CD14-positive monocyte (primary cell): ENCODE measurements at regions not wholly inside any gene's neighbourhood (a gene's known extent, or its start where the extent isn't known, plus 50 kb on each side); places are given as distances from the start of the nearest gene placed in this dataset.

Source experiments
- DNase-seq, 3 donors: peaks; one replicate each; pipeline ENCODE4 v3.0.0-alpha.2; 2011 to 2022
- H2AFZ ChIP-seq: 2 replicates; pipeline ENCODE4 v1.6.0; 2012; ENCODE audit warnings: mild to moderate bottlenecking, low read depth, low read length, inconsistent platforms; ENCODE audit not compliant: insufficient read depth, poor library complexity, severe bottlenecking
- H3K27ac ChIP-seq, 2 donors: 1 replicate in 1 of 2; 2 replicates in 1 of 2; pipeline ENCODE4 v1.5.1; 2012 to 2013; ENCODE audit warnings: low read length in 2 of 2, control low read depth in 1 of 2, inconsistent platforms in 1 of 2, low read depth in 1 of 2, mild to moderate bottlenecking in 1 of 2
- H3K27me3 ChIP-seq, 2 donors: one replicate each; pipeline versions ENCODE4 v1.6.0 to v1.6.1; 2011 to 2013; ENCODE audit warnings: low read length in 2 of 2; ENCODE audit not compliant: control insufficient read depth in 2 of 2, insufficient read depth in 2 of 2
- H3K36me3 ChIP-seq, 2 donors: replicated peaks in 1 of 2; 1 replicate in 1 of 2; 2 replicates in 1 of 2; pipeline versions ENCODE4 v1.5.1 to v1.6.1; 2012 to 2013; ENCODE audit warnings: low read length in 2 of 2, control low read depth in 1 of 2, inconsistent platforms in 1 of 2, mild to moderate bottlenecking in 1 of 2; ENCODE audit not compliant: insufficient read depth in 2 of 2, control insufficient read depth in 1 of 2
- H3K4me1 ChIP-seq, 2 donors: 1 replicate in 1 of 2; 2 replicates in 1 of 2; pipeline versions ENCODE4 v1.5.1 to v1.6.1; 2012 to 2013; ENCODE audit warnings: low read length in 2 of 2, control low read depth in 1 of 2, inconsistent platforms in 1 of 2, mild to moderate bottlenecking in 1 of 2, moderate library complexity in 1 of 2; ENCODE audit not compliant: insufficient read depth in 2 of 2, control insufficient read depth in 1 of 2
- H3K4me2 ChIP-seq: replicated peaks from 2 replicates; pipeline ENCODE3; 2012; ENCODE audit warnings: low read length, moderate library complexity, mild to moderate bottlenecking; ENCODE audit not compliant: poor library complexity, severe bottlenecking; ENCODE audit errors: extremely low read depth
- H3K4me3 ChIP-seq, 3 experiments: fragments of 200-600 bp in 1 of 3; sonication (generic) in 1 of 3; replicated peaks in 1 of 3; 1 replicate in 2 of 3; 2 replicates in 1 of 3; pipeline ENCODE4 v1.5.1; 2011 to 2013; ENCODE audit warnings: low read length in 3 of 3, mild to moderate bottlenecking in 3 of 3, control low read depth in 2 of 3, low read depth in 2 of 3, inconsistent platforms in 1 of 3, moderate library complexity in 1 of 3
- H3K79me2 ChIP-seq: 2 replicates; pipeline ENCODE4 v1.6.0; 2012; ENCODE audit warnings: mild to moderate bottlenecking, control low read depth, inconsistent platforms, low read length, moderate library complexity; ENCODE audit not compliant: insufficient read depth
- H3K9ac ChIP-seq: 2 replicates; pipeline ENCODE4 v1.6.0; 2017; ENCODE audit warnings: low read length, mild to moderate bottlenecking; ENCODE audit not compliant: insufficient read depth, poor library complexity, severe bottlenecking
- H3K9me3 ChIP-seq, 2 donors: replicated peaks in 1 of 2; 1 replicate in 1 of 2; 2 replicates in 1 of 2; pipeline versions ENCODE4 v1.5.1 to v1.6.1; 2012 to 2013; ENCODE audit warnings: low read length in 2 of 2, control low read depth in 1 of 2; ENCODE audit not compliant: control insufficient read depth in 1 of 2, insufficient read depth in 1 of 2
- H4K20me1 ChIP-seq: 2 replicates; pipeline ENCODE4 v1.6.0; 2012; ENCODE audit warnings: mild to moderate bottlenecking, low read length, control low read depth, moderate library complexity; ENCODE audit not compliant: insufficient read depth
- H3K27ac Mint-ChIP-seq, 7 donors: one replicate each; pipeline ENCODE4 v1.8.0; 2020; ENCODE audit warnings: mild to moderate bottlenecking in 7 of 7, mixed read lengths in 7 of 7, moderate library complexity in 6 of 7, inconsistent platforms in 2 of 7
- H3K27me3 Mint-ChIP-seq, 3 donors: one replicate each; pipeline ENCODE4 v1.8.0; 2021 to 2022; ENCODE audit warnings: low read depth in 3 of 3, mild to moderate bottlenecking in 3 of 3, mixed read lengths in 3 of 3, moderate library complexity in 3 of 3, inconsistent platforms in 1 of 3
- H3K36me3 Mint-ChIP-seq, 2 donors: one replicate each; pipeline ENCODE4 v1.8.0; 2020; ENCODE audit warnings: mixed read lengths in 2 of 2, inconsistent platforms in 1 of 2, mild to moderate bottlenecking in 1 of 2
- H3K4me1 Mint-ChIP-seq: one replicate; pipeline ENCODE4 v1.8.0; 2020; ENCODE audit warnings: mild to moderate bottlenecking, mixed read lengths
- H3K4me3 Mint-ChIP-seq, 2 donors: one replicate each; pipeline ENCODE4 v1.8.0; 2020; ENCODE audit warnings: mild to moderate bottlenecking in 2 of 2, mixed read lengths in 2 of 2, moderate library complexity in 1 of 2
- H3K9me3 Mint-ChIP-seq, 7 donors: one replicate each; pipeline ENCODE4 v1.8.0; 2020 to 2022; ENCODE audit warnings: mixed read lengths in 7 of 7, mild to moderate bottlenecking in 6 of 7, moderate library complexity in 6 of 7, inconsistent platforms in 2 of 7
- CTCF ChIP-seq: fragments of 200-600 bp; IDR thresholded peaks from one replicate; pipeline ENCODE4 v1.8.0; 2022; ENCODE audit warnings: antibody characterized with exemption, mild to moderate bottlenecking
- WGBS: methylation state at CpG from one replicate; pipeline ENCODE4 v1.1.5; 2013; ENCODE audit warnings: missing lambda C conversion rate; ENCODE audit not compliant: insufficient coverage; 5-methylcytosine and 5-hydroxymethylcytosine counted together
- intact Hi-C, 2 donors: fragments of 100-400 bp; cut with micrococcal nuclease; formaldehyde crosslinking; loops; one replicate each; pipeline versions ENCODE4 v1.15.0 to v1.15.1; 2023

DNA sequence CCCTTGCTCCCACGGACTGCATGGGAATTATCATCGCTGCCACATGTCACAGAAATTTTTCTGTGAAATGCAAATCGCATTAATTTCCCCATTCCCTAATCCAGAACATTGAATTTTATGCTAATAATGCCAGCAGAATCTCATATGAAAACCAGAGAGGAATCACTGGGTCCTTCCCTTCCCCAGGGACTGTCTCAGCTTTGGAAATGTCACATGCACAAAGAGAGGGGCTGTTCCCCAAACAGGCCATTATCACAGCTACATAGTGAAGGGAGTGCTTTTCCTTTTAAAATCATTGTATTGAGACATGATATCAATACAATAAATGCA lies 954.5 kb downstream of the BRD1 start:
- H3K4me2 ChIP-seq, result no peak overlapping the region
- no peaks in the 10 kb centered on the region for H3K27me3 ChIP-seq
- no peak for DNase-seq
- WGBS, result 87% methylated on average over 3 of the region's 3 CpGs
- Mint-ChIP-seq H3K4me1 (no peaks in the 10 kb centered on the region), H3K9me3 (peaks cover 2 to 20% (median 7%) of the 10 kb centered on the region in 7 donors), H3K4me3 (no peak overlapping the region), H3K27me3 (peaks cover 8 to 9% (median 8%) of the 10 kb centered on the region in 3 donors), H3K36me3 (no peaks in the 10 kb centered on the region), H3K27ac (no peak overlapping the region)
- H3K9ac ChIP-seq, result no peak overlapping the region
- no peak for TF ChIP-seq CTCF
- intact Hi-C loops, result no loop called here
- H3K36me3 ChIP-seq, result no peaks in the 10 kb centered on the region
- no peaks in the 10 kb centered on the region for H3K79me2 ChIP-seq
- no peak overlapping the region for H2AFZ ChIP-seq
- H3K9me3 ChIP-seq, result peaks cover 0 to 4% of the 10 kb centered on the region in 2 donors
- H3K4me1 ChIP-seq, result no peaks in the 10 kb centered on the region
- no peaks in the 10 kb centered on the region for H4K20me1 ChIP-seq
- H3K4me3 ChIP-seq, result no peak overlapping the region
- H3K27ac ChIP-seq, result no peak overlapping the region

DNA sequence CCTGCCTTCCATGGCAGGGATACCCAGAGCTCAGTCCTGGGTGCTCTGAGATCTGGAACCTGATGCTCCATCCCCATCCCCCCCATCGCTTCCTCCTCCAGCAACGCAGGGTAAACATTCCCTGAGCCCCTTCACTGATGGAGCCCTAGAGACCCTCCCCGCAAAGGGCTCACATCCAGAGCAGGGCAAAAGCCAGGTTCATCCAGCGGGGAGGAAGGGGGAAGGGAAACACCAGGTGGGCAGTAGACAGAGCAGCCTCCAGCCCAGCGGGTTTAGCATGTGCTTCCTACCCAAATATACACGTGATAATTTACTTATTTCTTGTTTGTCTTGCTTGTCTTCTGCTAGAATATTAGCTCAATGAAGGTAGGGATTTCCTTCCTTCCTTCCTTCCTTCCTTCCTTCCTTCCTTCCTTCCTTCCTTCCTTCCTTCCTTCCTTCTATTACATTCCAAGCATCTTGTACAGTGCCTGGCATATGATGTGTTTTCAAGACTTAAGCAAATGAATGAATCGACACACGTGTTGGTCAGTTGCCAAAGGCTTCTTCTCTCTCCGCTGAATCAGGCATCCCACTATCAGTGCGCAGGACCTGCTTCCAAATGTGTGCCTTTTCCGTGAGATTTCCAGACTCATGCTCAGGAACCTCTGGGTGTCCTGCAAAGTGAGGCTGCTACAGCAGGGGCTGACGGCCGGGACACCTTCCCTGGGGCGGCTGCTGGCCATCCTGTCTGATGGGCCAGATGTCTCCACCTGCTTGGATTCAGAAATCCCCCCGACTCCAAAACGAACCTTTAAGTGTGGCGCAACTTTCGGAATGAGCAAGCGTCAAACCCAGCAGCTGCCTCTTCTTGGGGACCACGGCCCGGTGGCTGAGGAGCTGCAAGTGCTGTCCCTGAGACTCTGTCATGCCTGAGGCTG lies 955.1 kb downstream of the BRD1 start:
- H4K20me1 ChIP-seq, result no peaks in the 10 kb centered on the region
- no peak overlapping the region for H3K27ac ChIP-seq
- no peaks in the 10 kb centered on the region for H3K36me3 ChIP-seq
- H3K27me3 ChIP-seq, result no peaks in the 10 kb centered on the region
- no peak overlapping the region for H3K9ac ChIP-seq
- H3K4me3 ChIP-seq, result no peak overlapping the region
- Mint-ChIP-seq H3K4me1 (no peaks in the 10 kb centered on the region), H3K27me3 (peaks cover 8 to 11% (median 9%) of the 10 kb centered on the region in 3 donors), H3K36me3 (no peaks in the 10 kb centered on the region), H3K9me3 (peaks cover 2 to 20% (median 7%) of the 10 kb centered on the region in 7 donors), H3K4me3 (no peak overlapping the region), H3K27ac (no peak overlapping the region)
- DNase-seq, result no peak
- H3K4me1 ChIP-seq, result no peaks in the 10 kb centered on the region
- intact Hi-C loops, result no loop called here
- WGBS, result 90% methylated on average over 18 of the region's 21 CpGs
- no peak for TF ChIP-seq CTCF
- no peaks in the 10 kb centered on the region for H3K79me2 ChIP-seq
- peaks cover 0 to 4% of the 10 kb centered on the region in 2 donors for H3K9me3 ChIP-seq
- no peak overlapping the region for H3K4me2 ChIP-seq
- H2AFZ ChIP-seq, result no peak overlapping the region
